Fibroblast of pulmonary artery (primary cell): ENCODE measurements at regions not wholly inside any gene's neighbourhood (a gene's known extent, or its start where the extent isn't known, plus 50 kb on each side); places are given as distances from the start of the nearest gene placed in this dataset.

Experiments
- DNase-seq: peaks from one replicate; pipeline ENCODE4 v3.0.0-alpha.2; 2010; ENCODE audit warnings: low read depth
- H3K4me3 ChIP-seq: replicated peaks from 2 replicates; pipeline ENCODE4 v1.5.1; 2011; ENCODE audit warnings: low read depth, mild to moderate bottlenecking, control low read depth, low read length, moderate library complexity
- TF ChIP-seq, protein P1 (sequence below): IDR thresholded peaks from 2 replicates; pipeline ENCODE4 v1.5.1; 2011; ENCODE audit warnings: mild to moderate bottlenecking, control low read depth, low read length, inconsistent platforms; ENCODE audit errors: missing control alignments

DNA sequence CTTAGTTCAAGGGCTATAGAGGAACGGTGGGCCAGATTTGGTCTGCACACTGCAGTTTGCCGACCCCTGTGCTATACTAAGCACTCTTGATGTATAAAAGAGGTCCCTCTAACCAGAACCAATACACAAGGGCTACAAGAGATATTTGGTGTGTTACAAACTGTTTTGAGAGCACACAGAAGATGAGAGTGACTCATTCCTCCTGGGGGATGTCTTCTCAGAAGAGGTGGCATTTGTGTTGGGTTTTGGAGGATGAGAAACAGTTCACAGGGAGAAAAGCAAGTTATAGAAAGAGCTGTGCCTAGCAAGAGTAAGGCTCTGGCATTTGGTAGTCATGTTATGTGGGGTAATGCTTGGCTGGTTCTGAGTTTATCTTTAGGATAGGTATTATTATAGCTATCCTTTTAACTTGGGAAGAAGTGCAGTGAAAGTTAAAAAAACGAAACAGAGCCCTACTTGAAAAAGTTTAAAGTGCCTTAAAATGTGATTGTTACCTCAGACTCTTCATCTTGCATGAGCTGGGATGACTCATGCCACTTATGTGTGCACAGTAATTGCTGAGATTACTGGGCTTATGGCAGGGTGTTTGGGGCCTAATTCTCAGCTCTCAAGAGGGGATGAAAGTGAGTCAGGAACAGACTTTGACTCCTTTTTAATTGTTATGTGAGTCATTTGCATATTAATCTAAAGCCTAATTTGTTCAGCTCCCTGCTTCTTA is 160.4 kb downstream of the KIF20B start:
- TF ChIP-seq, protein P1, sequence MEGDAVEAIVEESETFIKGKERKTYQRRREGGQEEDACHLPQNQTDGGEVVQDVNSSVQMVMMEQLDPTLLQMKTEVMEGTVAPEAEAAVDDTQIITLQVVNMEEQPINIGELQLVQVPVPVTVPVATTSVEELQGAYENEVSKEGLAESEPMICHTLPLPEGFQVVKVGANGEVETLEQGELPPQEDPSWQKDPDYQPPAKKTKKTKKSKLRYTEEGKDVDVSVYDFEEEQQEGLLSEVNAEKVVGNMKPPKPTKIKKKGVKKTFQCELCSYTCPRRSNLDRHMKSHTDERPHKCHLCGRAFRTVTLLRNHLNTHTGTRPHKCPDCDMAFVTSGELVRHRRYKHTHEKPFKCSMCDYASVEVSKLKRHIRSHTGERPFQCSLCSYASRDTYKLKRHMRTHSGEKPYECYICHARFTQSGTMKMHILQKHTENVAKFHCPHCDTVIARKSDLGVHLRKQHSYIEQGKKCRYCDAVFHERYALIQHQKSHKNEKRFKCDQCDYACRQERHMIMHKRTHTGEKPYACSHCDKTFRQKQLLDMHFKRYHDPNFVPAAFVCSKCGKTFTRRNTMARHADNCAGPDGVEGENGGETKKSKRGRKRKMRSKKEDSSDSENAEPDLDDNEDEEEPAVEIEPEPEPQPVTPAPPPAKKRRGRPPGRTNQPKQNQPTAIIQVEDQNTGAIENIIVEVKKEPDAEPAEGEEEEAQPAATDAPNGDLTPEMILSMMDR: no peak
- peak; percentile 26 for DNase-seq
- H3K4me3 ChIP-seq: no peak overlapping the region

DNA sequence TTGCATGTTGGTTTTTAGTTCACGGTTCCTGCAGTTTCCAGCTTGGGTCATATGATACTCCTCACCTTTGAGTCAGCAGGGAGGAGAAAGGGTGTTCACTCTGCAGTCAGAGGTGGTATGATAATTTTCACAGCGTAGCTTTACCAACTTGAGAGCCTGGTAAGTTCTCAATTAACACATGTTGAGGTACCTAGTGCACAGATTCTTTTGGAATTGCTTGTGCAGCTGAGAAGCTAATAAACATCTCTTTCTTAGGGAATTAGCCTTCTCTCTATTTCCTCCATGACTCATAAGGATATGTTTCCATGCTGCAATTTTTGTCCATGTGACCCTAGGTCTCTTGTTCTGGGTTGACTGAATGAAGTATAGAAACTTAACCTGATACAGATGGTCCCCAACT is 166.6 kb downstream of the KIF20B start:
- DNase-seq: peak; percentile 23
- TF ChIP-seq, protein P1: no peak

GRCh38 chr10:89869180-89869579 is 167.8 kb downstream of the KIF20B start:
- TF ChIP-seq, protein P1: no peak

More for the DNA sequence above, 166.6 kb downstream of the KIF20B start:
- no peak overlapping the region for H3K4me3 ChIP-seq

GRCh38 chr10:89869592-89870156 is 168.3 kb downstream of the KIF20B start:
- no peak for DNase-seq
- TF ChIP-seq, protein P1: no peak
- no peak overlapping the region for H3K4me3 ChIP-seq

More at GRCh38 chr10:89869180-89869579, 167.8 kb downstream of the KIF20B start:
- DNase-seq: no peak
- H3K4me3 ChIP-seq: no peak overlapping the region

DNA sequence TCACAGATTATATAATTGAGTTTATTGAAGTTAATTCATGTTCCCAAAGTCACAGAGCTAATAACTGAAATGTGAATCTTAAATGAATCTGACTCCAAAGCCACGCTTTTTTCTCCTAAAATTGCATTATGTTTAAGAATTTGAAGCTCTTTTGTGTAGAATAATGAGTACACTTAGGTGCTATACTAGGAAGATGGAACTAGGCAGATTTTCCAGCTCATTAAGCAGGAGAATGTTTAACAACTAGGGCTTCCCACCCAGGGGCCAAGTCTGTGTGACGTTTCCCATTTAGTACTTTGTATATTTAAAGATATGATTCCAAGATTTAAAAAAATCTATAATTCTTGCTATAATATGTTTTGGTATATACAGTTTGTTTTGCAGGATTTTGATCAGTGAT is 169.5 kb downstream of the KIF20B start:
- no peak overlapping the region for H3K4me3 ChIP-seq
- TF ChIP-seq, protein P1: no peak
- no peak for DNase-seq

- no peak for DNase-seq
- TF ChIP-seq, protein P1: no peak
Observed at GRCh38 chr10:89873055-89873454, 171.7 kb downstream of the KIF20B start.

DNA sequence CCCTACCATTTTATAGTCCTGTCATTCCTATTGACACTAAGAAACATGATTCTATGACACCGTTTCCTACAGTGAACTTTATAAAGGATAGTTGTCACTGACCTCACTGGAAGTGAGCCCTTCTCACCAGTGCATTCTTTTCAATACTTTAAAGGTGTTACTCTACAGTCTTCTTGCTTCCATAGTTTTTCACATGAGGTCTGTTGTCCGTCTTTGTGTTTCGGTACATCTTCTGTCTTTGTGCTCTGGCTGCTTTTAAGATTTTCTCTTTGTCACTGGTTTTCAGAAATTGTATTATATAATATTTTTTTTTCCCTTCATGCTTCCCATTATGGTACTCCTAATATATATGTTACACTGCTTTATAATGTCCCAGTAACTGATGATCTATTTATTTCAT is 174.2 kb downstream of the KIF20B start:
- no peak for DNase-seq
- H3K4me3 ChIP-seq: no peak overlapping the region
- TF ChIP-seq, protein P1: no peak

More at GRCh38 chr10:89873055-89873454, 171.7 kb downstream of the KIF20B start:
- H3K4me3 ChIP-seq: no peak overlapping the region
